ENCODE measurements at regions not wholly inside any gene's neighbourhood (a gene's known extent, or its start where the extent isn't known, plus 50 kb on each side); places are given as distances from the start of the nearest gene placed in this dataset.

- Histone ChIP-seq H3K27ac (ENCODE audit: low read depth in 1 of 2, low read length in 2 of 2) (no peak overlapping the region), H3K4me1 (ENCODE audit: control insufficient read depth in 1 of 2, insufficient read depth in 2 of 2, low read length in 2 of 2) (no peaks in the 10 kb centered on the region), H3K36me3 (ENCODE audit: control insufficient read depth in 1 of 2, insufficient read depth in 2 of 2, low read length in 1 of 2) (no peaks in the 10 kb centered on the region), H3K9me3 (ENCODE audit: control insufficient read depth, low read length) (no peaks in the 10 kb centered on the region), H3K27me3 (ENCODE audit: control insufficient read depth in 1 of 2, insufficient read depth in 2 of 2, low read length in 1 of 2) (peaks cover 0 to 1% of the 10 kb centered on the region in 2 donors), H3K4me3 (ENCODE audit: low read length in 2 of 2) (no peak overlapping the region)
- DNase-seq (no peak), ATAC-seq (ENCODE audit: low FRiP score) (no peak)
- WGBS, 2 donors: 23 to 30% methylated on average over 2 of the region's 2 CpGs
- intact Hi-C loops (cut with DNase I): no loop called here
Observed at GRCh38 chr2:59296279-59296678, 1055.2 kb upstream of the FANCL start.

GRCh38 chr2:59295524-59296162 is 1054.5 kb upstream of the FANCL start:
- ATAC-seq (ENCODE audit: low FRiP score): no peak
- peaks cover 0 to 1% of the 10 kb centered on the region in 2 donors for H3K27me3 ChIP-seq (ENCODE audit: control insufficient read depth in 1 of 2, insufficient read depth in 2 of 2, low read length in 1 of 2)
- no peak for DNase-seq
- no peak overlapping the region for H3K27ac ChIP-seq (ENCODE audit: low read depth in 1 of 2, low read length in 2 of 2)
- H3K4me1 ChIP-seq (ENCODE audit: control insufficient read depth in 1 of 2, insufficient read depth in 2 of 2, low read length in 2 of 2): no peaks in the 10 kb centered on the region
- intact Hi-C loops (cut with DNase I): no loop called here
- no peak overlapping the region for H3K4me3 ChIP-seq (ENCODE audit: low read length in 2 of 2)
- H3K9me3 ChIP-seq (ENCODE audit: control insufficient read depth, low read length): no peaks in the 10 kb centered on the region
- H3K36me3 ChIP-seq (ENCODE audit: control insufficient read depth in 1 of 2, insufficient read depth in 2 of 2, low read length in 1 of 2): no peaks in the 10 kb centered on the region
- WGBS, 2 donors: 13 to 16% methylated on average over 3 of the region's 3 CpGs

DNA sequence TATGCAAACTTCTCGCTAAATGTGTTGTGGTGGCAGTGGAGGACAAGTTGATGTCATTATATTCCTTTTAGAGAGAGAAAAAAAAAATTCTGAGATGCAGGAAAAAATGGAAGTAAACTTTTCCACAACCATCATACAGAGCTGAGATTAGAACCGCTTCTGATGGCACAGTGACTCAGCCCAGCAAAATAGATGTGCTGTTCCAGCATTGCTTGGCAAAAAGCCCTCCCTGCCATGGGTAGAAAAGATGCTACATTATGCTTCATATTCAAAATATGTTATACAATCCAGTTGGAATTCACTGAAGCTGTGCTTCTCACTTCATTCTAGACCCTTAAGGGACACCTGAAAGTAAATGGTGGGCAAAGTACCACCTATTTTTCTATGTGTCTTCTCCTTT is 1047.6 kb upstream of the FANCL start:
- H3K9me3 ChIP-seq (ENCODE audit: control insufficient read depth, low read length): no peaks in the 10 kb centered on the region
- H3K4me1 ChIP-seq (ENCODE audit: control insufficient read depth in 1 of 2, insufficient read depth in 2 of 2, low read length in 2 of 2): no peaks in the 10 kb centered on the region
- DNase-seq: no peak
- H3K27me3 ChIP-seq (ENCODE audit: control insufficient read depth in 1 of 2, insufficient read depth in 2 of 2, low read length in 1 of 2): peaks cover 0 to 4% of the 10 kb centered on the region in 2 donors
- ATAC-seq (ENCODE audit: low FRiP score): no peak
- no peaks in the 10 kb centered on the region for H3K36me3 ChIP-seq (ENCODE audit: control insufficient read depth in 1 of 2, insufficient read depth in 2 of 2, low read length in 1 of 2)
- H3K4me3 ChIP-seq (ENCODE audit: low read length in 2 of 2): no peak overlapping the region
- no peak overlapping the region for H3K27ac ChIP-seq (ENCODE audit: low read depth in 1 of 2, low read length in 2 of 2)
- 69 to 70% methylated on average over 2 of the region's 2 CpGs for WGBS, 2 donors
- intact Hi-C loops (cut with DNase I): no loop called here

DNA sequence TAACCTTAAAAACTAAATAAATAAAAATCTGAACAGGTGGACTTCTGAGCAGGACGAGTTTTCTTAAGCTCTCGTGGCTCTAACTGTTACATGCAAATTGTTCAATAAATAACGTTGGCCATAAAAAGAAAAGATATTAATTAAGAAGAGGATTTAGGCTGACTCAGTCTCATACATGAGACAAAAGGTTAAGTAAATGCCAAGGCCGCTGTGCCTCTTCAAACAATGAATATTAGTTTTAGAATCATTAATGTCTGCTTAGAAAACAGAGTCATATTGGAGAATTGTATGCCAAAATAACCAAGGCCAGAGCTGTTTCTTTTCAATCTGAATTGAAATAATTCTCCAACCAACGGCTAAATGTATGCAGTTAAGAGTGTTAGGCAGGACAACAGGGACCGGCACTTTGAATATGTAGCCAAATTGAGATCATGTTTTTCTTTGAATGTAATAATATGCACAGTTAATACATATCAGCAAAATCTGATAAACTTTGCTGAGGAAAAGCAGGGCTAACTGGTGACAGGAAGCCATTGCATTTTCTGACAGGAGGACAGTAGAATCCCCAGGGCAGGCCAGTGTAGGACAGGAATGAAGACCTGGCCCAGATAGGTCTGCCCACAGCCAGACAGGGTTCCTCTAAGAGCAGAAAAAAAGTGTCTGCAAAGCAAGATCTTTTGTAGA is 1041.4 kb upstream of the FANCL start:
- Histone ChIP-seq H3K27me3 (ENCODE audit: control insufficient read depth in 1 of 2, insufficient read depth in 2 of 2, low read length in 1 of 2) (peaks cover 0 to 1% of the 10 kb centered on the region in 2 donors), H3K4me3 (ENCODE audit: low read length in 2 of 2) (no peak overlapping the region), H3K36me3 (ENCODE audit: control insufficient read depth in 1 of 2, insufficient read depth in 2 of 2, low read length in 1 of 2) (no peaks in the 10 kb centered on the region), H3K9me3 (ENCODE audit: control insufficient read depth, low read length) (no peaks in the 10 kb centered on the region), H3K4me1 (ENCODE audit: control insufficient read depth in 1 of 2, insufficient read depth in 2 of 2, low read length in 2 of 2) (no peaks in the 10 kb centered on the region), H3K27ac (ENCODE audit: low read depth in 1 of 2, low read length in 2 of 2) (no peak overlapping the region)
- DNase-seq (no peak), ATAC-seq (ENCODE audit: low FRiP score) (no peak)
- intact Hi-C loops (cut with DNase I): no loop called here
- 31 to 38% methylated on average over 6 of the region's 6 CpGs for WGBS, 2 donors

DNA sequence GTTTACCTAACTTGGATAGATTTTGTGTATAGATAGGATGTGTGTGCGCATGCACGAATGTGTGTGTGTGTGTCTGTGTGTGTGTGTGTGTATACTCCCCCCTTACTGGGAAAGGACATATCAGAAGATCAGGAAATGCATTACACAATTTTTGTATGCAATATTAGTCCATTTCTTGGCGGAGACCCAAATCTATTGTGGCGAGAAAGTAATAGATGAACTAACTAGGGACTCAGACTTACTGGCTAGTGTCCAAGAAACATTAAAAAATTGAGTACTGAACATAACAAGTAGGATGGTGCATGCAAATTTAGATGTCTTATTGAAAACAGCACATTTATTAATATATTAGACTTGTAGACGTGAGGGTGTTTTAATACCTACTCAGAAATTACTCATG is 1036.5 kb upstream of the FANCL start:
- WGBS, 2 donors: 71 to 74% methylated on average over 5 of the region's 5 CpGs
- DNase-seq (no peak), ATAC-seq (ENCODE audit: low FRiP score) (no peak)
- no peaks in the 10 kb centered on the region for H3K4me1 ChIP-seq (ENCODE audit: control insufficient read depth in 1 of 2, insufficient read depth in 2 of 2, low read length in 2 of 2)
- no peaks in the 10 kb centered on the region for H3K36me3 ChIP-seq (ENCODE audit: control insufficient read depth in 1 of 2, insufficient read depth in 2 of 2, low read length in 1 of 2)
- H3K27ac ChIP-seq (ENCODE audit: low read depth in 1 of 2, low read length in 2 of 2): no peak overlapping the region
- peaks cover 1% of the 10 kb centered on the region for H3K9me3 ChIP-seq (ENCODE audit: control insufficient read depth, low read length)
- no peak overlapping the region for H3K4me3 ChIP-seq (ENCODE audit: low read length in 2 of 2)
- intact Hi-C loops (cut with DNase I): no loop called here
- no peaks in the 10 kb centered on the region for H3K27me3 ChIP-seq (ENCODE audit: control insufficient read depth in 1 of 2, insufficient read depth in 2 of 2, low read length in 1 of 2)

DNA sequence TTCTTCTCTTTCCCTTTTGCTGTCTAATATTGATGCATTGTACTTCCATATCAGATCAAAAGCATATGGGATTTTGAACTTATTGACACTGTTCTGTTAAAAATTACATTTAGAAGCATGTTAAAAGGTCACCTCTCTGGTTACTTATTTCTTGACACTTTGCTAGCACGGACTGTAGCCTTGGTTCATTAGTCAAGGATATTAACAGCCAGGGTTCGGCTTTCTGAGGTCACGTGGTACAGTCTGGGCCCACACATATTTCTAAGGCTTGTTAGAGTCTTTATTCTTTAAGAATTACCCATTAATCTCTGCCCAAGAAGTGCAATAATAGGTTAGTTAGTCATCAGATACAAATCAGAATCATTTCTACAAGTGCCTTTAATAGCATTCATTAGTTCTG is 1035.8 kb upstream of the FANCL start:
- Histone ChIP-seq H3K4me1 (ENCODE audit: control insufficient read depth in 1 of 2, insufficient read depth in 2 of 2, low read length in 2 of 2) (no peaks in the 10 kb centered on the region), H3K36me3 (ENCODE audit: control insufficient read depth in 1 of 2, insufficient read depth in 2 of 2, low read length in 1 of 2) (no peaks in the 10 kb centered on the region), H3K4me3 (ENCODE audit: low read length in 2 of 2) (no peak overlapping the region), H3K9me3 (ENCODE audit: control insufficient read depth, low read length) (peaks cover 1% of the 10 kb centered on the region), H3K27me3 (ENCODE audit: control insufficient read depth in 1 of 2, insufficient read depth in 2 of 2, low read length in 1 of 2) (no peaks in the 10 kb centered on the region), H3K27ac (ENCODE audit: low read depth in 1 of 2, low read length in 2 of 2) (no peak overlapping the region)
- ATAC-seq (ENCODE audit: low FRiP score): no peak
- 81 to 84% methylated on average over 3 of the region's 3 CpGs for WGBS, 2 donors
- intact Hi-C loops (cut with DNase I): no loop called here
- DNase-seq: no peak

DNA sequence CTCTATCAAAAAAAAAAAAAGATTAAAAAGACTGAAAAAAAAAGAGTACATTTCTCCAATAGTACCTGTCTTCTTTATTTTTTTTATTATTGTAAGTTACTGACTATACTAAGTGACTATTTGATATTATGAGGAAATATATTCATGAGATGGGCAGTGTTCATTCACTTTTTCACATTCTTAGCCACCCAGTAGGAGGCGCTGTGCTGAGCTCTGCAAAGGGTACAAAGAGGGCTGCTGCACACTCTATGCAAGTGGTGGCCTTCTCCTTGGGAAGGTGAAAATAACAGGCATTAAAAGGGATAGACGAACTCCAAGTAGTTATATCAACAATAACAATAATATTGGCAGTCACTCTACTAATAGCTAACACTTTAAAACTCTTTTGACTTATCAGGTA is 1034.9 kb upstream of the FANCL start:
- no peaks in the 10 kb centered on the region for H3K36me3 ChIP-seq (ENCODE audit: control insufficient read depth in 1 of 2, insufficient read depth in 2 of 2, low read length in 1 of 2)
- peaks cover 1% of the 10 kb centered on the region for H3K9me3 ChIP-seq (ENCODE audit: control insufficient read depth, low read length)
- 36 to 40% methylated on average over 2 of the region's 2 CpGs for WGBS, 2 donors
- no peaks in the 10 kb centered on the region for H3K27me3 ChIP-seq (ENCODE audit: control insufficient read depth in 1 of 2, insufficient read depth in 2 of 2, low read length in 1 of 2)
- H3K4me3 ChIP-seq (ENCODE audit: low read length in 2 of 2): no peak overlapping the region
- intact Hi-C loops (cut with DNase I): no loop called here
- DNase-seq (no peak), ATAC-seq (ENCODE audit: low FRiP score) (no peak)
- H3K4me1 ChIP-seq (ENCODE audit: control insufficient read depth in 1 of 2, insufficient read depth in 2 of 2, low read length in 2 of 2): no peaks in the 10 kb centered on the region
- no peak overlapping the region for H3K27ac ChIP-seq (ENCODE audit: low read depth in 1 of 2, low read length in 2 of 2)

DNA sequence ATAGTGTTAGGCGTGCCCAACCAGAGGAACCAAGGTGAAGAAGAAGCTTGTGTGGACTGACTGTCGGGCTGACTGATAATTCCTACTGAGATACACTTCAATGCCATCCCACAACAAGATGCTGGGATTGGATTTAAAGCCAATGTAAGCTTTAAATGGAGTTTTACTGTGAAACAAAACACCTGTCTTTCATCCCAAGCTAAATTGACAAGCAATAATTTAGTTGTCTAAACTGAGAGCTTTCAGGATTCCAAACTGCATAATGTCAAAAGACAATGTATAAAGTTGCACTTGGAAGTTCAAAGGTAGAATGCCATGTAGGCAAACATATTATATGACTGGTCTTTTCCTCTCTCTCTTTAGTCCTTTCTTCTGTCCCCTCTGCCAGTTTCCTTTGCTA is 1025.3 kb upstream of the FANCL start:
- WGBS, 2 donors: 93 to 97% methylated on average over 2 of the region's 2 CpGs

GRCh38 chr2:59259913-59260312 is 1018.8 kb upstream of the FANCL start:
- Histone ChIP-seq H3K9me3 (ENCODE audit: control insufficient read depth, low read length) (no peaks in the 10 kb centered on the region), H3K4me3 (ENCODE audit: low read length in 2 of 2) (no peak overlapping the region), H3K27ac (ENCODE audit: low read depth in 1 of 2, low read length in 2 of 2) (no peak overlapping the region), H3K4me1 (ENCODE audit: control insufficient read depth in 1 of 2, insufficient read depth in 2 of 2, low read length in 2 of 2) (no peaks in the 10 kb centered on the region), H3K27me3 (ENCODE audit: control insufficient read depth in 1 of 2, insufficient read depth in 2 of 2, low read length in 1 of 2) (peaks cover 0 to under 1% of the 10 kb centered on the region in 2 donors), H3K36me3 (ENCODE audit: control insufficient read depth in 1 of 2, insufficient read depth in 2 of 2, low read length in 1 of 2) (no peaks in the 10 kb centered on the region)
- intact Hi-C loops (cut with DNase I): no loop called here
- DNase-seq (no peak), ATAC-seq (ENCODE audit: low FRiP score) (no peak)
- WGBS, 2 donors: 60 to 65% methylated on average over 3 of the region's 3 CpGs

More for the DNA sequence above, 1025.3 kb upstream of the FANCL start:
- no peaks in the 10 kb centered on the region for H3K4me1 ChIP-seq (ENCODE audit: control insufficient read depth in 1 of 2, insufficient read depth in 2 of 2, low read length in 2 of 2)
- H3K9me3 ChIP-seq (ENCODE audit: control insufficient read depth, low read length): no peaks in the 10 kb centered on the region
- DNase-seq (no peak), ATAC-seq (ENCODE audit: low FRiP score) (no peak)
- no peak overlapping the region for H3K27ac ChIP-seq (ENCODE audit: low read depth in 1 of 2, low read length in 2 of 2)
- H3K27me3 ChIP-seq (ENCODE audit: control insufficient read depth in 1 of 2, insufficient read depth in 2 of 2, low read length in 1 of 2): peaks cover 0 to 1% of the 10 kb centered on the region in 2 donors
- no peaks in the 10 kb centered on the region for H3K36me3 ChIP-seq (ENCODE audit: control insufficient read depth in 1 of 2, insufficient read depth in 2 of 2, low read length in 1 of 2)
- intact Hi-C loops (cut with DNase I): no loop called here
- no peak overlapping the region for H3K4me3 ChIP-seq (ENCODE audit: low read length in 2 of 2)
